ENCODE measurements at regions not wholly inside any gene's neighbourhood (a gene's known extent, or its start where the extent isn't known, plus 50 kb on each side); places are given as distances from the start of the nearest gene placed in this dataset.
"Not testable (repeated sequence)": the region's sequence is repeated elsewhere in the genome, so short reads cannot be mapped to it uniquely, and the experiment has no call there.

DNA sequence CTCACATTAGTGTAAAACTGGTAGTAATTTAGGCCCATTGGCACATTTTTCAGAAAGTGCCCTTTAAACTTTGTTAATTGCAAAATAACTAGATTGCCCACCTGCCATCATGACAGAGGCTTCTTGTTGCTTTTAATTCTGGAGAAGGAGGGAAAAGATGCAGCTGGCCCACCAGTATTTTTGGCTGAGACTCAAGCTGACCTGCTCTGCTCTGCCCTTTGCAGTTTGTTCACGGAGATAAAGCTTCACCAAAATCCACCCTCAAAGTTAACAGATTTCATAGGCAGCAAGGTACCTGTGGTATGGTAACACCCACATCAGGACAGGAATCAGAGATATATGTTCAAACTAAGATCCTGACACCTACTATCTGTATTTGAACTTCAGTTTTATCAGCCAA lies 170.2 kb upstream of the OR4C13 start:
- TF ChIP-seq, protein P1, sequence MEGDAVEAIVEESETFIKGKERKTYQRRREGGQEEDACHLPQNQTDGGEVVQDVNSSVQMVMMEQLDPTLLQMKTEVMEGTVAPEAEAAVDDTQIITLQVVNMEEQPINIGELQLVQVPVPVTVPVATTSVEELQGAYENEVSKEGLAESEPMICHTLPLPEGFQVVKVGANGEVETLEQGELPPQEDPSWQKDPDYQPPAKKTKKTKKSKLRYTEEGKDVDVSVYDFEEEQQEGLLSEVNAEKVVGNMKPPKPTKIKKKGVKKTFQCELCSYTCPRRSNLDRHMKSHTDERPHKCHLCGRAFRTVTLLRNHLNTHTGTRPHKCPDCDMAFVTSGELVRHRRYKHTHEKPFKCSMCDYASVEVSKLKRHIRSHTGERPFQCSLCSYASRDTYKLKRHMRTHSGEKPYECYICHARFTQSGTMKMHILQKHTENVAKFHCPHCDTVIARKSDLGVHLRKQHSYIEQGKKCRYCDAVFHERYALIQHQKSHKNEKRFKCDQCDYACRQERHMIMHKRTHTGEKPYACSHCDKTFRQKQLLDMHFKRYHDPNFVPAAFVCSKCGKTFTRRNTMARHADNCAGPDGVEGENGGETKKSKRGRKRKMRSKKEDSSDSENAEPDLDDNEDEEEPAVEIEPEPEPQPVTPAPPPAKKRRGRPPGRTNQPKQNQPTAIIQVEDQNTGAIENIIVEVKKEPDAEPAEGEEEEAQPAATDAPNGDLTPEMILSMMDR (IDR thresholded peaks at IDR 0.05): not testable (repeated sequence)
- not testable (repeated sequence) for TF ChIP-seq POLR2A (IDR thresholded peaks at IDR 0.05)

Measured in testis (tissue), 2 donors.